ENCODE measurements at regions not wholly inside any gene's neighbourhood (a gene's known extent, or its start where the extent isn't known, plus 50 kb on each side); places are given as distances from the start of the nearest gene placed in this dataset.

DNA sequence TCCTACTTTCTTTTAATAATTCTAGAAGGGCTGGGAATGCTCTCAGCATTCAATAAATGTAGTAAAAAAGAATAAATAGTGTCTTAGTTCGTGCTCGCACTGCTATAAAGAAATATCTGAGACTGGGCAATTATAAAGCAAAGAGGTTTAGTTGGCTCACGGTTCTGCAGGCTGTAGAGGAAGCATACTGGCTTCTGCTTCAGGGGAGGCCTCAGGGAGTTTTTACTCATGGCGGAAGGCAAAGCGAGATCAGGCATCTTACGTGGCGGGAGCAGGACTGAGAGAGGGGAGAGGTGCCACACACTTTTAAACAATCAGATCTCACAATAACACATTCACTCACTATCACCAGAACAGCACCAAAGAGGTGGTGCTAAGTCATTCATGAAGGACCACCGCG lies 103.0 kb upstream of the UBE2E2 start:
- Mint-ChIP-seq H3K4me3 (ENCODE audit: unreplicated experiment) (no peak overlapping the region), H3K27ac (ENCODE audit: low read depth, unreplicated experiment) (no peak overlapping the region), H3K36me3 (ENCODE audit: insufficient read depth, unreplicated experiment) (no peaks in the 10 kb centered on the region), H3K4me1 (ENCODE audit: insufficient read depth, unreplicated experiment) (peaks cover 17% of the 10 kb centered on the region), H3K9me3 (ENCODE audit: unreplicated experiment) (no peaks in the 10 kb centered on the region), H3K27me3 (ENCODE audit: insufficient read depth, unreplicated experiment) (no peaks in the 10 kb centered on the region)
- DNase-seq (ENCODE audit: unreplicated experiment) = no peak
- TF ChIP-seq, protein P1, sequence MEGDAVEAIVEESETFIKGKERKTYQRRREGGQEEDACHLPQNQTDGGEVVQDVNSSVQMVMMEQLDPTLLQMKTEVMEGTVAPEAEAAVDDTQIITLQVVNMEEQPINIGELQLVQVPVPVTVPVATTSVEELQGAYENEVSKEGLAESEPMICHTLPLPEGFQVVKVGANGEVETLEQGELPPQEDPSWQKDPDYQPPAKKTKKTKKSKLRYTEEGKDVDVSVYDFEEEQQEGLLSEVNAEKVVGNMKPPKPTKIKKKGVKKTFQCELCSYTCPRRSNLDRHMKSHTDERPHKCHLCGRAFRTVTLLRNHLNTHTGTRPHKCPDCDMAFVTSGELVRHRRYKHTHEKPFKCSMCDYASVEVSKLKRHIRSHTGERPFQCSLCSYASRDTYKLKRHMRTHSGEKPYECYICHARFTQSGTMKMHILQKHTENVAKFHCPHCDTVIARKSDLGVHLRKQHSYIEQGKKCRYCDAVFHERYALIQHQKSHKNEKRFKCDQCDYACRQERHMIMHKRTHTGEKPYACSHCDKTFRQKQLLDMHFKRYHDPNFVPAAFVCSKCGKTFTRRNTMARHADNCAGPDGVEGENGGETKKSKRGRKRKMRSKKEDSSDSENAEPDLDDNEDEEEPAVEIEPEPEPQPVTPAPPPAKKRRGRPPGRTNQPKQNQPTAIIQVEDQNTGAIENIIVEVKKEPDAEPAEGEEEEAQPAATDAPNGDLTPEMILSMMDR (IDR thresholded peaks at IDR 0.05; ENCODE audit: unreplicated experiment) = no peak
- no TSS peak for BruUV-seq (replicated peaks)
- ChIA-PET POLR2A (interaction anchor here (1.0 kb wide), 1 partner anchor 10 kb away, joined by 4 read pairs; no protein-coding TSS in a partner anchor), CTCF (interaction anchor here (0.6 kb wide), 1 partner anchor 60 kb away, joined by 3 read pairs; no protein-coding TSS in a partner anchor)
- intact Hi-C loops (cut with micrococcal nuclease) = no loop called here

DNA sequence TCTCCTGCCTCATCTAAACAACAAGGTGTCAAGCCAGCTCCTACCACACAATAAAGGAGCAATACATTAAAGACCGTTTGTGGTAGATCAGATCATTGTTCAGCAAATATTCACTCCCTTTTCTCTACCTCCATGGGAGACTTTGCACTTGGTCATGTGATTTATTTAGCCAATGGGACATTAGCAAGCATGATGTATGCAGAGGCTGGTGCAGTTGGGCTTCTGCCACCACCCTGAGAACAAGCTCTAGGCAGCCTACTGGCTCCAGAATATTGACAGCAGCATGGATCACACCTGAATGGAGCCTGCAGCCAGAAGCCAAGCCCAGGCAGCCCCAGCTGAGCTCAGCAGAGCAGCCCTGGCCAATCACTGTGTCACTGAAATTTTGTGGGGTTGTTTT lies 99.4 kb upstream of the UBE2E2 start:
- intact Hi-C loops (cut with micrococcal nuclease) = no loop called here
- no peak overlapping the region for H3K4me3 Mint-ChIP-seq (ENCODE audit: unreplicated experiment)
- TF ChIP-seq, protein P1 (IDR thresholded peaks at IDR 0.05; ENCODE audit: unreplicated experiment) = no peak
- no peak overlapping the region for H3K27ac Mint-ChIP-seq (ENCODE audit: low read depth, unreplicated experiment)
- no peaks in the 10 kb centered on the region for H3K9me3 Mint-ChIP-seq (ENCODE audit: unreplicated experiment)
- no peaks in the 10 kb centered on the region for H3K27me3 Mint-ChIP-seq (ENCODE audit: insufficient read depth, unreplicated experiment)
- no peak for DNase-seq (ENCODE audit: unreplicated experiment)
- peaks cover 11% of the 10 kb centered on the region for H3K4me1 Mint-ChIP-seq (ENCODE audit: insufficient read depth, unreplicated experiment)
- POLR2A ChIA-PET = no interaction called here
- no peaks in the 10 kb centered on the region for H3K36me3 Mint-ChIP-seq (ENCODE audit: insufficient read depth, unreplicated experiment)
- no TSS peak for BruUV-seq (replicated peaks)
- CTCF ChIA-PET = no interaction called here

DNA sequence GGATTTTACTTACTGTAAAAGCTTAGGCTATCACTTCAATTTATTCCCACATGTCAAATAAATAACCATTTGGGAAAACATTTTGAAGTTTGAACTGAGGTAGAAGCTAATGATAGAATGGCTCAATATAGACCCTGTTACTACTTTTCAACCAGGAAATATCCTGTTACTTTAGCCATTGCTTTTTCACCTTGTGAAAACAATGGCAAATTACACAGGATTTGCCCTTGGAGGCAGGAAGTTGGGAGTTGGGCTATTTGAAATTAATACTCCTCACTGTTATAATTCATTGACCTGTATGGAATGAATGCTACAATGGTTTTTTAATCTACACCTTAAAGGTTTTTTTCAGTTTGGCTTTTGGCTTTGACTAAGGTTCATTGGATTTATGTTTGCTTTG lies 98.1 kb upstream of the UBE2E2 start:
- H3K27ac Mint-ChIP-seq (ENCODE audit: low read depth, unreplicated experiment) = no peak overlapping the region
- DNase-seq (ENCODE audit: unreplicated experiment) = no peak
- no TSS peak for BruUV-seq (replicated peaks)
- H3K27me3 Mint-ChIP-seq (ENCODE audit: insufficient read depth, unreplicated experiment) = no peaks in the 10 kb centered on the region
- no peaks in the 10 kb centered on the region for H3K36me3 Mint-ChIP-seq (ENCODE audit: insufficient read depth, unreplicated experiment)
- H3K9me3 Mint-ChIP-seq (ENCODE audit: unreplicated experiment) = no peaks in the 10 kb centered on the region
- intact Hi-C loops (cut with micrococcal nuclease) = no loop called here
- TF ChIP-seq, protein P1 (IDR thresholded peaks at IDR 0.05; ENCODE audit: unreplicated experiment) = no peak
- peaks cover 12% of the 10 kb centered on the region for H3K4me1 Mint-ChIP-seq (ENCODE audit: insufficient read depth, unreplicated experiment)
- ChIA-PET POLR2A (no interaction called here), CTCF (interaction anchor here (0.5 to 0.7 kb wide), 4 partner anchors 8 to 1112 kb away, joined by 3 to 6 read pairs (median 4); no protein-coding TSS in a partner anchor)
- no peak overlapping the region for H3K4me3 Mint-ChIP-seq (ENCODE audit: unreplicated experiment)

DNA sequence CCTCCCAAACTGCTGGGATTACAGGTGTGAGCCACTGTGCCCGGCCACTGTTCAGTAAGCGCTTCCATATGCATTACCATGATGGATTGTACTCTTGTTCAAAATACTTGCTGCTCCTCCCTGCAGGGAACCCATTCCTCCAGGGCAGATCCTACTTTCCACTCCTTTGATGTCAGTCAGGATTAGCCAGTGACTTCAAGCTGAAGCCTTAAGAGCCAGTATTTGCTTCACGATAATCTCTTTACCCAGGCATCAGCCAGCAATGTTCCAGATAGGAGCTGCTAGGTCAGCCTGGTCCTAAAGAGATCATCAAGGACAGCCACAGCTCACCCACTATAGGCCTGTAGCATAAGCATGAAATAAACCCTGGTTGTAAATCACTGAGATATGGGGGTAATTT lies 96.5 kb upstream of the UBE2E2 start:
- ChIA-PET POLR2A (no interaction called here), CTCF (no interaction called here)
- no TSS peak for BruUV-seq (replicated peaks)
- no peaks in the 10 kb centered on the region for H3K9me3 Mint-ChIP-seq (ENCODE audit: unreplicated experiment)
- no peak overlapping the region for H3K4me3 Mint-ChIP-seq (ENCODE audit: unreplicated experiment)
- no peaks in the 10 kb centered on the region for H3K27me3 Mint-ChIP-seq (ENCODE audit: insufficient read depth, unreplicated experiment)
- TF ChIP-seq, protein P1 (IDR thresholded peaks at IDR 0.05; ENCODE audit: unreplicated experiment) = no peak
- H3K36me3 Mint-ChIP-seq (ENCODE audit: insufficient read depth, unreplicated experiment) = no peaks in the 10 kb centered on the region
- no peak overlapping the region for H3K27ac Mint-ChIP-seq (ENCODE audit: low read depth, unreplicated experiment)
- H3K4me1 Mint-ChIP-seq (ENCODE audit: insufficient read depth, unreplicated experiment) = peaks cover 12% of the 10 kb centered on the region
- DNase-seq (ENCODE audit: unreplicated experiment) = no peak
- intact Hi-C loops (cut with micrococcal nuclease) = no loop called here

All from MCF 10A (cell line).